ENCODE measurements at regions not wholly inside any gene's neighbourhood (a gene's known extent, or its start where the extent isn't known, plus 50 kb on each side); places are given as distances from the start of the nearest gene placed in this dataset.
"Not testable (repeated sequence)": the region's sequence is repeated elsewhere in the genome, so short reads cannot be mapped to it uniquely, and the experiment has no call there.

DNA sequence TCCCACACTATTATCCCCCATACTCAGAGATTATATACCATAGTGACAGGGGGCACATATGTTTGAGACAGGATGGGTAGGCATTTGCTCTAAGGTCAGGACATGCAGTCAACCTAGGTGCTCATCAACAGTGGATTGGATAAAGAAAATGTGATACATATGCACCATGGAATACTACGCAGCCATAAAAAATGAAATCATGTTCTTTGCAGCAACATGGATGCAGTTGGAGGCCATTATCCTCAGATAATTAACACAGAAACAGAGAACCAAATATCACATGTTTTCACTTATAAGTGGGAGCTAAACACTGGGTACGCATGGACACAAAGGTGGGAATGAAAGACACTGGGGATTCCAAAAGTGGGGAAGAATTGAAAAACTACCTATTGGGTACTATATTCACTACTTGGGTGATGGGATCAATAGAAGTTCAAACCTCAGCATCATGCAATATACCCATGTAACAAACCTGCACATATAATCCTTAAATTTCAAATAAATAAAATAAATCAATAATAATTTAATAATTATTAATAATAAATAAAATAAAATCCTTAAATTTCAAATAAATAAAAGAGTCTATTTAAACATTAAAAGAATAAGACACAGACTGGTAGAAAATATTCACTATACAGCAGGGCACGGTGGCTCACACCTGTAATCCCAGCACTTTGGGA lies 160.1 kb upstream of the CNOT2 start:
- H3K4me1 ChIP-seq (ENCODE audit: control insufficient read depth, extremely low read depth, insufficient read depth, low read length), result no peaks in the 10 kb centered on the region
- no peak overlapping the region for H3K9ac ChIP-seq (ENCODE audit: insufficient read depth, low read length)
- H3K9me3 ChIP-seq (ENCODE audit: control insufficient read depth, insufficient read depth, low read depth, low read length), result no peaks in the 10 kb centered on the region
- H3K4me3 ChIP-seq (replicated peaks in 1 of 4; ENCODE audit: control extremely low read depth in 1 of 4, insufficient read depth in 1 of 4, low read depth in 3 of 4, low read length in 4 of 4), result no peak overlapping the region
- no peak overlapping the region for H2AFZ ChIP-seq (ENCODE audit: low read length)
- no peak for TF ChIP-seq EZH2 (IDR thresholded peaks at IDR 0.05; ENCODE audit: low read length, missing control alignments)
- TF ChIP-seq CTCF (conservative IDR thresholded peaks at IDR 0.05 in 1 of 2, IDR thresholded peaks at IDR 0.05 in 1 of 2; ENCODE audit: low read depth in 1 of 2, low read length in 2 of 2), result no peak
- DNase-seq (ENCODE audit: low read depth in 2 of 2), result no peak
- H3K36me3 ChIP-seq (ENCODE audit: control insufficient read depth, insufficient read depth, low read length), result no peaks in the 10 kb centered on the region
- H3K27ac ChIP-seq (ENCODE audit: insufficient read depth, low read length), result no peak overlapping the region
- no peaks in the 10 kb centered on the region for H3K27me3 ChIP-seq (ENCODE audit: control insufficient read depth, insufficient read depth, low read length)
- H3K79me2 ChIP-seq (ENCODE audit: control insufficient read depth, insufficient read depth, low read length), result no peaks in the 10 kb centered on the region
- H4K20me1 ChIP-seq (ENCODE audit: control insufficient read depth, extremely low read depth, insufficient read depth, low read length), result no peaks in the 10 kb centered on the region
- no peak overlapping the region for H3K4me2 ChIP-seq (ENCODE audit: extremely low read depth, insufficient read depth, low read length)

GRCh38 chr12:70083677-70084020 lies 159.6 kb upstream of the CNOT2 start:
- Histone ChIP-seq H3K9me3 (ENCODE audit: control insufficient read depth, insufficient read depth, low read depth, low read length) (no peaks in the 10 kb centered on the region), H3K79me2 (ENCODE audit: control insufficient read depth, insufficient read depth, low read length) (no peaks in the 10 kb centered on the region), H3K4me2 (ENCODE audit: extremely low read depth, insufficient read depth, low read length) (no peak overlapping the region), H3K27ac (ENCODE audit: insufficient read depth, low read length) (no peak overlapping the region), H3K27me3 (ENCODE audit: control insufficient read depth, insufficient read depth, low read length) (no peaks in the 10 kb centered on the region), H4K20me1 (ENCODE audit: control insufficient read depth, extremely low read depth, insufficient read depth, low read length) (no peaks in the 10 kb centered on the region), H3K9ac (ENCODE audit: insufficient read depth, low read length) (no peak overlapping the region), H3K4me1 (ENCODE audit: control insufficient read depth, extremely low read depth, insufficient read depth, low read length) (no peaks in the 10 kb centered on the region), H3K36me3 (ENCODE audit: control insufficient read depth, insufficient read depth, low read length) (no peaks in the 10 kb centered on the region), H3K4me3 (replicated peaks in 1 of 4; ENCODE audit: control extremely low read depth in 1 of 4, insufficient read depth in 1 of 4, low read depth in 3 of 4, low read length in 4 of 4) (no peak overlapping the region), H2AFZ (ENCODE audit: low read length) (no peak overlapping the region)
- no peak for TF ChIP-seq EZH2 (IDR thresholded peaks at IDR 0.05; ENCODE audit: low read length, missing control alignments)
- TF ChIP-seq CTCF (conservative IDR thresholded peaks at IDR 0.05 in 1 of 2, IDR thresholded peaks at IDR 0.05 in 1 of 2; ENCODE audit: low read depth in 1 of 2, low read length in 2 of 2), result no peak
- DNase-seq (ENCODE audit: low read depth in 2 of 2), result no peak

DNA sequence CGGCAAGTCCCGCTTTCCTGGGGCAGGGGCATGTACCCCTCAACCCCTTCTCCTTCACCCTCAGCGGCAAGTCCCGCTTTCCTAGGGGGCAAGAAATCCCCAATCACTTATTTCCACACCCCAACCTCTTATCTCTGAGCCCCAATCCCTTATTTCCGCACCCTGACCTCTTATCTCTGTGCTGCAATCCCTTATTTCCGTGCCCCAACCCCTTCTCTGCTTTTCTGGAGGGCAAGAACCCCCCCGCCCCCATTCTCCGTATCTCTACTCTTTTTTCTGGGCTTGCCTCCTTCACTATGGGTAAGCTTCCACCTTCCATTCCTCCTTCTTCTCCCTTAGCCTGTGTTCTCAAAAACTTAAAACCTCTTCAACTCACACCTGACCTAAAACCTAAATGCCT lies 156.9 kb upstream of the CNOT2 start:
- not testable (repeated sequence) for H3K9me3 ChIP-seq (ENCODE audit: control insufficient read depth, insufficient read depth, low read depth, low read length)

More for the DNA sequence above, 156.9 kb upstream of the CNOT2 start:
- not testable (repeated sequence) for H3K79me2 ChIP-seq (ENCODE audit: control insufficient read depth, insufficient read depth, low read length); H3K4me1 ChIP-seq (ENCODE audit: control insufficient read depth, extremely low read depth, insufficient read depth, low read length); H4K20me1 ChIP-seq (ENCODE audit: control insufficient read depth, extremely low read depth, insufficient read depth, low read length); H3K36me3 ChIP-seq (ENCODE audit: control insufficient read depth, insufficient read depth, low read length); H3K27ac ChIP-seq (ENCODE audit: insufficient read depth, low read length); H3K27me3 ChIP-seq (ENCODE audit: control insufficient read depth, insufficient read depth, low read length); H2AFZ ChIP-seq (ENCODE audit: low read length); H3K9ac ChIP-seq (ENCODE audit: insufficient read depth, low read length); H3K4me3 ChIP-seq (replicated peaks in 1 of 4; ENCODE audit: control extremely low read depth in 1 of 4, insufficient read depth in 1 of 4, low read depth in 3 of 4, low read length in 4 of 4); H3K4me2 ChIP-seq (ENCODE audit: extremely low read depth, insufficient read depth, low read length); DNase-seq (ENCODE audit: low read depth in 2 of 2)

Measured in fibroblast of lung (primary cell).